GM20000 (cell line): ENCODE measurements at regions not wholly inside any gene's neighbourhood (a gene's known extent, or its start where the extent isn't known, plus 50 kb on each side); places are given as distances from the start of the nearest gene placed in this dataset.
A peak's percentile ranks its signal among the peaks of the same experiment; 100 is the strongest.

Source experiments
- DNase-seq: peaks from one replicate; pipeline ENCODE4 v3.0.0; 2012; ENCODE audit warnings: low spot score
- TF ChIP-seq, protein P1 (sequence below): IDR thresholded peaks from 2 replicates; pipeline ENCODE4 v1.5.1; 2012; ENCODE audit warnings: mild to moderate bottlenecking, control low read depth; ENCODE audit errors: extremely low read depth, missing control alignments

GRCh38 chr13:73235385-73235784, 176.6 kb downstream of the KLF5 start:
- TF ChIP-seq, protein P1, sequence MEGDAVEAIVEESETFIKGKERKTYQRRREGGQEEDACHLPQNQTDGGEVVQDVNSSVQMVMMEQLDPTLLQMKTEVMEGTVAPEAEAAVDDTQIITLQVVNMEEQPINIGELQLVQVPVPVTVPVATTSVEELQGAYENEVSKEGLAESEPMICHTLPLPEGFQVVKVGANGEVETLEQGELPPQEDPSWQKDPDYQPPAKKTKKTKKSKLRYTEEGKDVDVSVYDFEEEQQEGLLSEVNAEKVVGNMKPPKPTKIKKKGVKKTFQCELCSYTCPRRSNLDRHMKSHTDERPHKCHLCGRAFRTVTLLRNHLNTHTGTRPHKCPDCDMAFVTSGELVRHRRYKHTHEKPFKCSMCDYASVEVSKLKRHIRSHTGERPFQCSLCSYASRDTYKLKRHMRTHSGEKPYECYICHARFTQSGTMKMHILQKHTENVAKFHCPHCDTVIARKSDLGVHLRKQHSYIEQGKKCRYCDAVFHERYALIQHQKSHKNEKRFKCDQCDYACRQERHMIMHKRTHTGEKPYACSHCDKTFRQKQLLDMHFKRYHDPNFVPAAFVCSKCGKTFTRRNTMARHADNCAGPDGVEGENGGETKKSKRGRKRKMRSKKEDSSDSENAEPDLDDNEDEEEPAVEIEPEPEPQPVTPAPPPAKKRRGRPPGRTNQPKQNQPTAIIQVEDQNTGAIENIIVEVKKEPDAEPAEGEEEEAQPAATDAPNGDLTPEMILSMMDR = no peak
- no peak for DNase-seq

GRCh38 chr13:73231471-73231870, 172.7 kb downstream of the KLF5 start:
- no peak for DNase-seq
- TF ChIP-seq, protein P1 = no peak

- no peak for DNase-seq
- TF ChIP-seq, protein P1 = no peak
Measured at GRCh38 chr13:73230716-73231115, 171.9 kb downstream of the KLF5 start.

GRCh38 chr13:73228546-73228945, 169.7 kb downstream of the KLF5 start:
- TF ChIP-seq, protein P1 = no peak
- DNase-seq = no peak

GRCh38 chr13:73225990-73226389, 167.2 kb downstream of the KLF5 start:
- TF ChIP-seq, protein P1 = no peak

DNA sequence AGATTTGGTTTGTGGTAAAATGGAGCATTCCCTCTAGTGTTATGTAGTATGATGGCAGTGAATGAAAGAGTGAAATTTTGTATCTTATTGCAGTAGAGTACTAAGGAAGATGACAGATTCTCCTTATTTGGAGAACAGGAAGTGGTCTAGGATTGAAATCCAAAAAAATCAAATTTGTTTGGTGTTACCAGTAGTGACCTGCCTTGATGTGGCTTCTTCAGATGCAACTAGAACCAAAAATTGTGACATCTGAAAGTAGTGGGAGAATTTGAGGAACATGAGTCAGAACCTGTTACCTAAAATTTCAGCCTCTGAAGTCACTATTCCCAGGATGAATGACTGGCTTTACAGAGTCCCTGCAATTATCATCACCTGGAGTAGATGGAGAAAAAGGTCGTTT, 165.9 kb downstream of the KLF5 start:
- no peak for DNase-seq
- TF ChIP-seq, protein P1 = no peak

More at GRCh38 chr13:73225990-73226389, 167.2 kb downstream of the KLF5 start:
- DNase-seq = no peak

- DNase-seq = peak; percentile 17
- TF ChIP-seq, protein P1 = no peak
Measured at GRCh38 chr13:73223372-73223781, 164.6 kb downstream of the KLF5 start.
